Ammon's horn (tissue), 1 donor: ENCODE measurements at regions not wholly inside any gene's neighbourhood (a gene's known extent, or its start where the extent isn't known, plus 50 kb on each side); places are given as distances from the start of the nearest gene placed in this dataset.
"Not testable (repeated sequence)": the region's sequence is repeated elsewhere in the genome, so short reads cannot be mapped to it uniquely, and the experiment has no call there.

Source experiments
- DNase-seq: peaks from one replicate; pipeline ENCODE4 v3.0.0-alpha.2; 2016; ENCODE audit warnings: low spot score

DNA sequence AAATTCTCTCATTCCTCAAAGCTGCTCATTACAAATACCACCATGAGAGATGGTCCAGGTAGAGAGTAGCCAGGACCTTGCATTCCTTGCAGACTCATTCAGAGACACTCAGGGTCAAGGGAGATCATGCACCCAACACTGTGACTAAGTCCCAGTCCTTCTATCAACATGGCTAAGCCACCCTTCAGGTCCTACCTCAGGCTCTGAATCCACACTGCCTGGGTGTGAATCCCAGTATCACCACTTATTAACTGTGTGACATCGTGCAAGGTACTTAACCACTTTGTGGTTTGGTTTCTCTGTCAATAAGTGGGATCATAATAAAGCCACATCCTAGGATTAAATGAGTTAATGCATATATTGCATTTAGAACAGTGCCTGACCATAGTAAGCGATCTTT lies 124.1 kb upstream of the NEIL3 start:
- DNase-seq: no peak

DNA sequence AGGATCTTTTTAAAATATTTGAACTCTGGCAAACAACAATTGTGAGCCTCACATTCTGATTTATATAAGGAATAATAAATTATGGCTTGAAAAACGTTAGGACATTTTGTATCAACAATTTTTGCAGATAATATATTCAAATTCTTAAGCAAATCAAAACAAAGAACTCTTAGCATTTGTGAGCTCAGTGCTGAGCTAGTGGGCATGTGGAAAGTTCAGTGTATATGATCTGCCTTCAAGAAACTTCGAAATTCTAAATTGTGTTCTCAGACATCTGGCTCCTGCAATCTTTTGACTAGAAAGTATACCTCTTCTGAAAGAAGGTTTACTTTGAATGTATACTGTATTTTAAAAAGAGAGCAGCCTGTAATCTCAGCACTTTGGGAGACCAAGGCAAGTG lies 122.3 kb upstream of the NEIL3 start:
- DNase-seq: no peak

DNA sequence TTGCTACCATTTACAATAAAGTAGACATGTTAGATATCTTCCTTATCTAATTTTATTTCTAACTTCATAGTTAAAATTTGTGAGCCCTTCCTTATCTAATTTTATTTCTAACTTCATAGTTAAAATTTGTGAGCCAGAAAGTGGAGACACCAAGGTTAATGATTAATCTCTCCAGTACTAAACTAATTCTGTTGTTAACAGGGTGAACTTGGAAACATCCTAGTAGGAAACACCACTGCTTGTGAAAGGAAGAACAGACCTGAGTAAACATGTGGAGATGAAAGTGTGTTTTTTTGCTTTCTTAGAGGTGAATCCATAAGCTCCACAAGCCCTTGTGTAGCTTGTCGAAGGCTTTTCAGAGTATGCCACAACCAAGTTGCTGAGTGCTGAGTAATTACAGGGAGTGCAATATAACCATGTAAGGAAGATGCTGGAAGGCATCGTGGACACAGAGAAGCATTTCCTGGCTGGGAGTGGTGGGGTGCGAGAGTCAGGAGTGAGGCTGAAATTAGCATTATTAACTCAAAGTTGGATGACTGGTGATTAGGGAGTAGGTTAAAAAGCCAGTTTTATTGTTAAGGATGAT lies 118.6 kb upstream of the NEIL3 start:
- DNase-seq: no peak

DNA sequence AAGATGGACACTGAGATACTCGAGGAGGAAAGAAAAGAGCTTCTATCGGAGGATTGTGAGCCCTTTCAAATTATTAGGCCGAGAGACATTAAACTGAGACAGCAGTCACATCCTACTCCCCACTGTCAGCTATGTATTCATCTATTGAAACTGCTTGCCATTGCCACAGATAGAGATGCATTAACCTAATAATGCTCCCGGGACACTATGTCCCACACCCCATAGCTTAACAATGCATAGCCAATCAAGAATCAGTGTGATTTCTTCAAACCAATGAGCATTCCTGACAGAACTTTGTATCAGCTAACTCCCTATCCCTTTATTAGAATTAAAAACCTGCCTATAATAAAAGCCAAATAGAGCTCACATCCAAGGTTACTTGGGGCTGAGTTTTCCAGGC lies 118.1 kb upstream of the NEIL3 start:
- DNase-seq: no peak

DNA sequence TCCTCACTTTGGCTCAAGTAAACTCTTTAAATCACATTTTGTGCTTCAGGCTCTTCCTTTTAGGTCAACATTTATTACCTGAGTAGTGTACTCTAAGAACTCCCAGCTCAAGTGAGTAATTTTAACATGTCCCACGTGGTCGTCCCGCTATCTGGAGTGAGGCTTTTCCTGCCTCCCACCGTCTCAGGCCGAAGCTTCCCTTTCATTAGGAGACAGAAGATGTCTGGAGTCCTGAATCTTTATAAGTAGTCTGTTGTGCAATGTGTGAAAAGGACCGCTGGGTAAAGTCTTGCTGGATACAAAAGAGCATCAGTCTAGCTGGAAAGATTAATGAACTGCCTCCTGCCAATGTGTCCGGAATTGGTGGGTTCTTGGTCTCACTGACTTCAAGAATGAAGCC lies 117.7 kb upstream of the NEIL3 start:
- no peak for DNase-seq

DNA sequence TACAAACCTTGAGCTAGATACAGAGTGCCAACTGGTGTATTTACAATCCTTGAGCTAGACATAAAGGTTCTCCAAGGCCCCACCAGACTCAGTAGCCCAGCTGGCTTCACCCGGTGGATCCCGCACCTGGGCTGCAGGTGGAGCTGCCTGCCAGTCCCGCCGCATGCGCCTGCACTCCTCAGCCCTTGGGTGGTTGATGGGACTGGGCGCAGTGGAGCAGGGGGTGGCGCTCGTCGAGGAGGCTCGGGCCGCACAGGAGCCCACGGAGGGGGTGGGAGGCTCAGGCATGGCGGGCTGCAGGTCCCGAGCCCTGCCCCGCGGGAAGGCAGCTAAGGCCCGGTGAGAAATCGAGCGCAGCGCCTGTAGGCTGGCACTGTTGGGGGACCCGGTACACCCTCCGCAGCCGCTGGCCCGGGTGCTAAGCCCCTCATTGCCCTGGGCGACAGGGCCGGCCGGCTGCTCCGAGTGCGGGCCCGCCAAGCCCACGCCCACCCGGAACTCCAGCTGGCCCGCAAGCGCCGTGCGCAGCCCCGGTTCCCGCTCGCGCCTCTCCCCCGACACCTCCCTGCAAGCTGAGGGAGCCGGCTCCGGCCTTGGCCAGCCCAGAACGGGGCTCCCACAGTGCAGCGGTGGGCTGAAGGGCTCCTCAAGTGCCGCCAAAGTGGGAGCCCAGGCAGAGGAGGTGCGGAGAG lies 116.5 kb upstream of the NEIL3 start:
- DNase-seq: not testable (repeated sequence)

DNA sequence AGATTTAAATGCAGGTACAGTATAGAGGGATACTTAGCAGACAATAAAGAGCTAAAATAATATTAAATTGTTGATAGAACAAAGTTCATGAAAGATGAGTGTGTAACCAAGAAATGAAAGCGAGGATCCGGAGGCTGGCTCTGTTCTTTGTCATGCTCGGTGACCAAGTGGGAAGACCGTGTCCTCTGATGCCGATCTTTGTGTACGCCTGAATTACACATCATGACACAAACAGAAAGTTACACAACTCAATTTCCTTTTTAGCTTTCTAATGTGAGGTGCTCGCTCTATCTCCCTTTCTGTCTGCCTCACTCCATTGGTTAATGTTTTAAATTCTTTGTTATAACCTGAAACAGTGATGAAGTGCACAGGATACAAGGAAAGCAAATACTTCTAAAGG lies 114.8 kb upstream of the NEIL3 start:
- DNase-seq: no peak

DNA sequence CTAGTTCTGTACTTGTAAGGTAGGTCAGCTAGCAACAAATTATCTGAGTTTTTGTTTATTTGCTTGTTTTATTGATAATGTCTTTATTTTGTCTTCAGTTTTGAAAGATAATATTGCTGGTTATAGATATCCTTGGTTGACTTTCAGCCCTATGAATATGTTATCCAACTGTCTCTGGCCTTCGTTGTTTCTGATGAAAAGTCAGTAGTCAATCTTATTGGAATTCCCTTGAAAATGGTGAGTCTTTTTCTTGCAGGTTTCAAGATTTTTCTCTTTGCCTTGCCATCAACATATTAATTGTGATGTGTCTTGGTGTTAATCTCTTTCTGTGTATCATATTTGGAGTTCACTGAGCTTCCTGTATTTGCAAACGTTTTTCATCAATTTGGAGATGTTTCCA lies 113.1 kb upstream of the NEIL3 start:
- DNase-seq: no peak

DNA sequence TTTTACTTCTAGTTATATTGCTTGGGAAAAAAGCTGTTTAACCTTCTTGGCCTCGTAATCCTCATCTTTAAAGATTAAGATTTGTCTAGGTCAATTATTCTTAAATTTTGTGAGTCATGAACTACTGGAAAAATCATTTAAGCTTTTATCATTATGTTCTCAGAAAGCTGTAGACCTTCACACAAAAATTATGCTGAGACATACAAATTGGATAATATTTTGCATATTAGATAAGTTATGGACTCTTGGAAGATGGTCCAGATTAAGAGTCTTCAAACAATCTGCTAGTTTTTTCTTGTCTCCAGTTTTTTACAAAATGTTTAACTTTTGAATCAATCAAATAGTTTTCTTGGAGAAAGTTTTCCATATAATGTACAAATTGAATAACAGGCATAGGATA lies 108.1 kb upstream of the NEIL3 start:
- no peak for DNase-seq

DNA sequence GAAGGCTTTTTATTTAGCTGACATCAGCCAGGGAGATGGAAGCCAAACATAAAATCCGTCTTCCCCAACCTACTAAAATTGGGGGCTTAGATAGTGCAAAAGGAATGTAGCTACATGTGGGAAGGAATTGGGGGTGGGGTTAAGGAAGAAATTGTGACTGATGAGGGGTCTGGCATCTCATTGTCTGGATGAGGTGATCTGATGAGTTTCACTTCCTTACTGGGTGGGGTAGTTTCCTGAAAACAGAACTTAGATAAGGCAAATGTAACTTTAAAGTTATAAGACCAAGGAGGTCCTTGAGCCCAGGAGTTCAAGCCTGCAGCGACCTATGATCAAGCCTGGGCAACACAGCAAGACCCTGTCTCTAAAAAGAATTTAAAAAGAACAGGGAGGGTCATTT lies 105.5 kb upstream of the NEIL3 start:
- DNase-seq: no peak

DNA sequence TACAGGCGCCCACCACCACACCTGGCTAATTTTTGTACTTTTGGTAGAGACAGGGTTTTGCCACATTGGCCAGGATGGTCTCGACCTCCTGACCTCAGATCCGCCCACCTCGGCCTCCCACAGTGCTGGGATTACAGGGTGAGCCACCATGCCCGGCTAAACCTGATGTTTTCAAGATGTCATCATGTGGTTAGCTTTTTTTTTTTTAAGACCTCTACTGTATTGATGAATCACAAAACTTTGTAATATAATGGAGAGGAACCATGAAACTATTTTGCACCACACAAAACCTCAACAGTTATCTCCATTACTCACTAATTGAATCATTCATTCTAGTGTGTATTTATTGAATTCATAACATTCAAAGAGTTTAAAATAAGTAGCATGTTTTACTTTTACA lies 94.7 kb upstream of the NEIL3 start:
- no peak for DNase-seq

DNA sequence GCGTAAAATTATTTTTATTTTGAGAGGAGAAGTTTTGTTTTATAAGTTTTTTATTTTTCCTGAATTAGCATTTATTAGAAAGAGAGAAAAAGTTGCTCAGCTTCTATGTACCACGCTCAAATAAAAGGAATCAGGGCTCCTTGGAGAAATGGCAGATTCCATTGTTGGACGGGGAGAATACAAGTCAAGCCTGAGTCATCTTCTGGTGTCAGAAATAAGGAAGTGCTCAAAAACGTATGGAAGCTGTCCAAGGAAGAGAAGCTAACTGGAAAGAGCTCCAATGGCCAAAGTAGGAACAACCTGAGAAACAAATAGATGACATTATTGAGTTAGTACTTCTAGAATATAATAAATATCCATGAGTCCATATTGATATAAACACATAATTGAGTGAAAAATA lies 89.3 kb upstream of the NEIL3 start:
- DNase-seq: no peak

DNA sequence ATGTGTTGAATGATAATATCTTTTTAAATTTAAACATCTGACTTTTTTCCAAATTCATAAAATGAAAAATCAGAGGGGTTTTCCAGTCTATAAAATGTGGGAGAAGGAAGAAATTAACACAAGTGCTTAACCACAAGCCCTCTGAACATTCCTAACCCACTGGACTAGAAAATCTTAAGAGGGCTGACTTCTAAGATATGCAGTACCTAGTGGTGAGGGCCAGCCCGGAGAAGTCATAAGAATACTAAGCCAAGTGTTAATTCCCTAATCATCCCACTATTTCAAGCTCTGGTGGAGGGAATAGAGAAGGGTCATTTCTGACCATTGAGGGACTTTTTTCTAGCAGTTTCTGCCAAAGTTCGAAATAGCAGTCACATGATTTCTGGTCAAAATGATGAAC lies 86.9 kb upstream of the NEIL3 start:
- DNase-seq: no peak

DNA sequence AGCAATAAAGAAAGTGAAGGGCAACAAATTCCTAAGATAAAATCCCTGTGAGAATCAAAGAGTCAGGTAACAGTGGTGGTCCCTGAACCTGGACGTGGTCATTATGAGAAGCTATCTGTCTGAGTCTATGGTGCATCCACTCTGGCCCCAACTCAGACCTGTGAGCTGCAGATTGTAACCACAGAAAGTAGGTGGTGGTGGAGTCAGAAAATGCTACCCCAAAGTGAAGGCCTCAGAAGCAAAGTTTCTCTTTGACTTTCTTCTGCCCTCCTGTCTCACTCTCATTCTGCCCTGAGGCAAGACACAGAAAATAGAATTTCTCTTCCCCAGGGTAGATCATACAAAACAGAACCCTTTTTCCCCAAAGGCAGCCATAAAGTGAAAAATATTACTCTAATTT lies 84.1 kb upstream of the NEIL3 start:
- no peak for DNase-seq

DNA sequence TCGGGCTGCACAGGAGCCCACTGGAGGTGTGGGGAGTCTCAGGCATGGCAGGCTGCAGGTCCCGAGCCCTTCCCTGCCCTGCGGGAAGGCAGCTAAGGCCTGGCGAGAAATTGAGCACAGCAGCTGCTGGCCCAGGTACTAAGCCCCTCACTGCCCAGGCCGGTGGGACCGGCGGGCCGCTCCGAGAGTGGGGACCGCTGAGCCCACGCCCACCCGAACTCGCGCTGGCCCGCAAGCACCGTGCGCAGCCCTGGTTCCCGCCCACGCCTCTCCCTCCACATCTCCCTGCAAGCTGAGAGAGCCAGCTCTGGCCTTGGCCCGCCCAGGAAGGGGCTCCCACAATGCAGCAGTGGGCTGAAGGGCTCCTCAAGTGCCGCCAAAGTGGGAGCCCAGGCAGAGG lies 82.0 kb upstream of the NEIL3 start:
- DNase-seq: no peak

DNA sequence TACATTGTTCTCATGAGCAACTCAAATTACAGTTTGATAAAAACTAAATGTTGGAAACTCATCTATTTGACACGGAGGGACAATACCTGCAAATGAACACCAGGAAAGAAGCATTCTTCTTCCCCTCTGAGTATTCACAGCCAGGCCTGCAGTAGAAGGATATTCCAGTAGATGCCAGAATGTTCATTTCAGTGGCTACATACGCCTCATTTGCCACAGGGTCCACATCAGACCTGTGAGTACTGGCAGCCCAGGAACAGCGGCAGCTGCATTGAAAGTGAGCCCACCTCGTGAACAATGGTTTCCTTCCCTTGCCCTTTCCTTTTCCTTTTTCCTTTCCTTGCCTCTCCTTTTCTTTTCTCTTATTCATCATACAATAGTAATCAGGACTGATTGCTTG lies 81.1 kb upstream of the NEIL3 start:
- no peak for DNase-seq

DNA sequence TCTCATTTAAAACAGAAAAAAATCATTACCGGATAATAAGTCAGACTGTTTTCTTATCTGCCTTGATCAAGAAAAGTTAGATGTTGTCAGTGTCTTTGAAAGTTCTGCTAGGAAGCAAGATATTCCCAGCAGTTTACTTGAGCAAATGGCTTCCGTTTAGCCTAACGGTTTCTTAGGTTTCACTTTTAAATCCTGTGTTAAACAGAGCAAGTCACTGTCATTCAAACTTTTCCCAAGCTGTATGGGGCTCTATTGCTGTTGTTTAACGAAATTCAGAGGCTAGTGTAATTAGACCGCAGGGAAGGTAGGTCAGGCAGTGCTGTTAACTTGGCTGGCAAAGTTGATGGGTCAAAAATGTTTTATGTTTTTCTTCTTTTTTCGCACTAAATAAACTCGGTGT lies 80.3 kb upstream of the NEIL3 start:
- DNase-seq: no peak

DNA sequence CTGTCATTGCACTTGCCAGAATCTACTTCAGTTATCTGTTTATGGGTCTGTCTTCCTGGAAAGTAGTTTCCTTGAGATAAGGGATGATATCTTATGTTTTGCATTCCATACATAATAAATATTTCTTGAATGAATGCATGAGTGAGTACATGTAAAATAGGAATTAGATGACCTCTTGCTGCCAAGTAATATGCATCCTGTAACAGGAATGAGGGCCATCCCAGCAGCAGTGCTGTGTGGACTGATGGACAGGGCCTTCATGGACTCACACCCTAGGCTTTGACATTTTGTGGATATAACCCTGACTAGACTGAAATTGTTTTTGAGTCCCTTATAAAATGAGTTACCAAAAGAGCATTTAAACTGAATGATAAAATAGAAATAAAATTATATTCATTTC lies 77.2 kb upstream of the NEIL3 start:
- DNase-seq: no peak

DNA sequence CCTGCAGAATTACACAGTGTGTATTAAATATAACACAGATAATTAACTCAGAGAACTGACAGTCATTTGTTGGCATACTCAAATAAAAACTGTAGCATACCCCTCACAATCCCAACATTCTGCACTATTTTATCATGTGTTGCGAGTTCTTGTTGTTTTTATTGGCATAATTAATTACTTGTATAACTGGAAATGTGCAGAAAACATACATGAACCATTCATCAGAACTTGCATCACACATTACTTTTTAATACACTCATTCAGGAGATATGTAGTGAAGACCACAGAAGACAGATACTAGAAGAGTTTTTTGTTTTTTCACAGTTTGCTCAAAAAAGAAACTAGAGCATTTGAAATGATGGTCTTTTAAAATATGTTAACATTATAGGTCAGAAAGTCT lies 74.6 kb upstream of the NEIL3 start:
- DNase-seq: no peak

DNA sequence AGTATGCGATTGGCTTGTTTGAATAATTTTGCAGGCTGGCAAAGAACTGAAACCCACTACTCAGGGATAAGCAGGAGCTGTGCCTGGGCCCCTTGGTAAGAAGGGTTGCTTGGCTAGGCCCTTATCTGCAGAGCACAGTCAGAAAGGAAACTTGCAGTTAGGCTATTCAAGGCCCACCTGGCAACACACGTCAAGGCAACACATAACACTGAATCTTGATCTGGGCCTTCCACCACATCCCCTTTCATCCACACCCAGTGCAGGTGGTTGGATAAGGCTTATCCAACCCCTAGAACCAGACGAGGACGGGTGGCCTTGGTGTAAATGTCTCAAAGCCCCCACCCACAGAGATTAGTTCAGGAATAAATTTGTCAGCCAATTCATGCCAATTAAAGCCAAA lies 72.8 kb upstream of the NEIL3 start:
- DNase-seq: no peak

DNA sequence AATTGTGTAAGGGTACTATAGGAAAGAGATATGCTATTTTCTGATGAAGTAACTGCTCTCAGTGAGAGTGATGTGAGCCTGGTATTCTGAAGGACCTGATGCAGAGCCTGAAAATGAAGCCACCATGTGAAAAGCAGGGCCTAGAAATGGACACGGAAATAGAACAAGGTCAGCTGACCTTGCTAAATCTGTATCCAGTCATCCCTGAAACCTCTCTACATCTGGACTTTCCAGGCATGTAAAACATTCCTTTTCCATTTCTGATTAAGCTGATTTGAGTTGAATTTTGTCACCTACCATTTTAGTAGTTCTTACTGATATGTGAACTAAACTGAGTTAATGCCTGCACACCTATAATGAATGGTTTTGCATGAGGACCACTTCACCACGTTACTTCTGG lies 72.4 kb upstream of the NEIL3 start:
- DNase-seq: no peak

DNA sequence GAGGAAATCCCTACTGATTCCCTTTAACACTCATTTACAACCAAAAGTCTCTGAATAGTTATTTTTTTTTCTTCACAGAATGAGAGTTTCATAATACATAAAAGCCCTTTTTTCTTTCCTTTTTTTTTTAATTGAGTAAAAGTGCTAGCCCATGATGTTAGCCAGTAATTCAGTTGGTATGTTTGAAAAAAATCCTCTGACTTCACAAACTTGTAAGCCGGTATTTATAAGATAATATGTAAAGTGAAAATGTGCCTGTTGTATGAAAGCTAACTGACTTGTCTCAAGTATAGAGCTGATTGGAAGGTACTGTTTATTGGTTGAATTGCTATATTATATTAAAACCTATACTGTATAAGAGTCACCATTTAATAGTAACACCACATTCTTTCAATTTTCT lies 70.2 kb upstream of the NEIL3 start:
- DNase-seq: no peak

DNA sequence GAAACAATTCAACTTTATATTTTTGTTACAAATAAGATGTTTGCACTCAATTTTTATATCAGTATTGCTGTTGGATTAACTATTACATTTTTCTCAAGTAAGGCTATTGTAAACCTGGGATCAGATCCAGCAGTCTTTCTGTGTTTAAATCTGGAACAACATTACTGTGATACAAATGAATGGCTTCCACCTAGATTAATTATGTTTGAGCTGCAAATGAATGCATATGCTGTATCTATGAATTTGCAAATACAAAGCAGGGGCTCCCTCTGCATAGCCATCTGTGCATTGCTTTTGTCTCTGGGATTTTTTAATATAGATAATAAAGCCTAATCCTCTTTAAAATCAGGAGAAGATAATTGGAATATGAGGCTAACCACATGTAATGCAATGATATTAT lies 69.8 kb upstream of the NEIL3 start:
- no peak for DNase-seq

DNA sequence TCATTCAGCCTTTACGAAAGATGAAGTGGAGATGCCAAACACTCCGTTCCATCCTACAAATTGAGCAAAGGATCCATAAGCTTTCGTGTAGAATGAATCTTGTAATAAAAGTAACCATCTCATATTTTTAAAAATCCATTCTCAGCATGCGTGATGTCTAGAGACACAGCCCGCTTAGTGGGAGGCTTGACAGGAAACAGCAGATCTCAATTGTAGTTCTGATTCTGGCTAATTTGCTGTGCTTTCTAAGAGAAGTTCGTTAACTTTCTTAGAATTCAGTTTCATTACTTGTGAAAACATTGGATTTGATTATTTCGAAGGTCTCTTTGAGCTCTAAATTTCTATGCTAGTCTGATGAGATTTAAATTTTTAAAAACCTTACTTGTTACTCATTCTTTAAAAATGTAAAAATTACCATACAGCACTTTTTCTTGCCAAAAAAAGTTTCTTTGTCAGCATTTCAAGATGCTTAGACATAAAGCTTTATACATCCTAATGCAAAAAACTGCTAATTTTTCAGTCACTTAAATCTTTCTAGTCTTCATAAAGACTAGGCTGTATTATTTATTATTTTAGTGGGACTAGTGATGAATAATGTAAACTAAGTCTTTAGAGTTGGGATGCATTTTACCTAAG lies 66.9 kb upstream of the NEIL3 start:
- DNase-seq: no peak
